CD4-positive, alpha-beta T cell (primary cell): ENCODE measurements at regions not wholly inside any gene's neighbourhood (a gene's known extent, or its start where the extent isn't known, plus 50 kb on each side); places are given as distances from the start of the nearest gene placed in this dataset.
A peak's percentile ranks its signal among the peaks of the same experiment; 100 is the strongest.

Experiments used
- ATAC-seq: fragments of 200-7000 bp; cut with Tn5 transposase; one replicate; pipeline ENCODE4 v1.10.0; 2022; ENCODE audit warnings: mild to moderate bottlenecking; ENCODE audit not compliant: poor library complexity
- CTCF ChIA-PET: fragments of 350-600 bp; sonication (Branson Sonifier 250); formaldehyde crosslinking; loops from one replicate; lab custom pipeline; 2021; ENCODE audit warnings: antibody characterized with exemption, inconsistent platforms; lab: Charles Lee
- POLR2A ChIA-PET: fragments of 350-600 bp; sonication (Branson Sonifier 250); formaldehyde crosslinking; loops from one replicate; lab custom pipeline; 2021; ENCODE audit warnings: antibody characterized with exemption, inconsistent platforms; lab: Charles Lee
- DNase-seq, 14 experiments: peaks; one replicate each; pipeline ENCODE4 v3.0.0-alpha.2; 2013 to 2020; ENCODE audit warnings: mixed read lengths in 2 of 14
- H3K27ac ChIP-seq, 2 donors: one replicate each; pipeline versions ENCODE4 v1.5.1 to v1.7.0; 2013; ENCODE audit warnings: low read length in 2 of 2, low read depth in 1 of 2, mild to moderate bottlenecking in 1 of 2
- H3K27me3 ChIP-seq, 2 experiments: 1 replicate in 1 of 2; 2 replicates in 1 of 2; pipeline versions ENCODE4 v1.6.1 to v1.7.0; 2013; ENCODE audit warnings: low read length in 2 of 2, control low read depth in 1 of 2, mild to moderate bottlenecking in 1 of 2, moderate library complexity in 1 of 2; ENCODE audit not compliant: insufficient read depth in 2 of 2, control insufficient read depth in 1 of 2
- H3K36me3 ChIP-seq: one replicate; pipeline ENCODE4 v1.6.1; 2013; ENCODE audit warnings: low read length, control low read depth; ENCODE audit not compliant: insufficient read depth
- H3K4me1 ChIP-seq: one replicate; pipeline ENCODE4 v1.6.1; 2013; ENCODE audit warnings: low read length, control low read depth; ENCODE audit not compliant: insufficient read depth
- H3K4me3 ChIP-seq: one replicate; pipeline ENCODE4 v1.5.1; 2013; ENCODE audit warnings: mild to moderate bottlenecking, low read length, moderate library complexity
- H3K9me3 ChIP-seq, 2 experiments: 1 replicate in 1 of 2; 2 replicates in 1 of 2; pipeline versions ENCODE4 v1.6.1 to v1.7.0; 2013; ENCODE audit warnings: low read length in 2 of 2, mild to moderate bottlenecking in 2 of 2, control low read depth in 1 of 2, moderate library complexity in 1 of 2; ENCODE audit not compliant: control insufficient read depth in 1 of 2, insufficient read depth in 1 of 2
- H3K27ac Mint-ChIP-seq: one replicate; pipeline ENCODE4 v1.8.0; 2020; ENCODE audit warnings: mixed read lengths
- H3K27me3 Mint-ChIP-seq: one replicate; pipeline ENCODE4 v1.8.0; 2021; ENCODE audit warnings: mixed read lengths
- H3K36me3 Mint-ChIP-seq: one replicate; pipeline ENCODE4 v1.8.0; 2021; ENCODE audit warnings: low read depth, mixed read lengths
- H3K4me1 Mint-ChIP-seq: one replicate; pipeline ENCODE4 v1.8.0; 2021; ENCODE audit warnings: low read depth, mixed read lengths
- H3K4me3 Mint-ChIP-seq: one replicate; pipeline ENCODE4 v1.8.0; 2020; ENCODE audit warnings: mild to moderate bottlenecking, mixed read lengths
- H3K9me3 Mint-ChIP-seq: one replicate; pipeline ENCODE4 v1.8.0; 2020; ENCODE audit warnings: mixed read lengths
- CTCF ChIP-seq: fragments of 200-600 bp; IDR thresholded peaks from one replicate; pipeline ENCODE4 v1.8.0; 2022; ENCODE audit warnings: antibody characterized with exemption, mild to moderate bottlenecking
- intact Hi-C, 2 experiments: fragments of 100-400 bp; cut with DNase I in 1 of 2; cut with micrococcal nuclease in 1 of 2; formaldehyde crosslinking; loops; one replicate each; pipeline versions ENCODE4 v1.15.1 to v1.9.0; 2023 to 2025; cut with DNase I, micrococcal nuclease

- Histone ChIP-seq H3K4me1 (no peaks in the 10 kb centered on the region), H3K9me3 (no peaks in the 10 kb centered on the region), H3K4me3 (no peak overlapping the region), H3K27ac (no peak overlapping the region), H3K36me3 (no peaks in the 10 kb centered on the region), H3K27me3 (peaks cover 4 to 5% of the 10 kb centered on the region in 2 experiments)
- no peaks in the 10 kb centered on the region for H3K4me1 Mint-ChIP-seq
- DNase-seq (no peak), ATAC-seq (no peak)
- ChIA-PET POLR2A (no interaction called here), CTCF (no interaction called here)
- no peak overlapping the region for H3K4me3 Mint-ChIP-seq
- H3K9me3 Mint-ChIP-seq, result no peaks in the 10 kb centered on the region
- peaks cover 16% of the 10 kb centered on the region for H3K27me3 Mint-ChIP-seq
- TF ChIP-seq CTCF, result no peak
- H3K27ac Mint-ChIP-seq, result no peak overlapping the region
- intact Hi-C loops, result no loop called here
- H3K36me3 Mint-ChIP-seq, result no peaks in the 10 kb centered on the region
Measured at GRCh38 chr13:26979334-26979733, 192.3 kb downstream of the USP12 start.

GRCh38 chr13:26978081-26978860, 193.3 kb downstream of the USP12 start:
- Histone ChIP-seq H3K4me3 (no peak overlapping the region), H3K9me3 (no peaks in the 10 kb centered on the region), H3K4me1 (no peaks in the 10 kb centered on the region), H3K27ac (no peak overlapping the region), H3K36me3 (no peaks in the 10 kb centered on the region), H3K27me3 (peaks cover 3 to 4% of the 10 kb centered on the region in 2 experiments)
- H3K36me3 Mint-ChIP-seq, result no peaks in the 10 kb centered on the region
- no peaks in the 10 kb centered on the region for H3K4me1 Mint-ChIP-seq
- no peaks in the 10 kb centered on the region for H3K9me3 Mint-ChIP-seq
- intact Hi-C loops, result no loop called here
- peaks cover 10% of the 10 kb centered on the region for H3K27me3 Mint-ChIP-seq
- ChIA-PET POLR2A (no interaction called here), CTCF (no interaction called here)
- H3K4me3 Mint-ChIP-seq, result no peak overlapping the region
- DNase-seq (no peak), ATAC-seq (no peak)
- no peak for TF ChIP-seq CTCF
- H3K27ac Mint-ChIP-seq, result no peak overlapping the region

GRCh38 chr13:26977541-26977940, 194.1 kb downstream of the USP12 start:
- no peak overlapping the region for H3K27ac Mint-ChIP-seq
- Histone ChIP-seq H3K27me3 (peaks cover 0 to 4% of the 10 kb centered on the region in 2 experiments), H3K4me3 (no peak overlapping the region), H3K4me1 (no peaks in the 10 kb centered on the region), H3K9me3 (no peaks in the 10 kb centered on the region), H3K27ac (no peak overlapping the region), H3K36me3 (no peaks in the 10 kb centered on the region)
- H3K4me1 Mint-ChIP-seq, result no peaks in the 10 kb centered on the region
- TF ChIP-seq CTCF, result no peak
- H3K36me3 Mint-ChIP-seq, result no peaks in the 10 kb centered on the region
- intact Hi-C loops, result no loop called here
- peak in 1 of 14 experiments; percentile 11 for DNase-seq
- POLR2A ChIA-PET, result no interaction called here
- CTCF ChIA-PET, result no interaction called here
- no peaks in the 10 kb centered on the region for H3K9me3 Mint-ChIP-seq
- no peak overlapping the region for H3K4me3 Mint-ChIP-seq
- ATAC-seq, result no peak
- peaks cover 4% of the 10 kb centered on the region for H3K27me3 Mint-ChIP-seq
